Thyroid gland (tissue), 4 donors: ENCODE measurements at regions not wholly inside any gene's neighbourhood (a gene's known extent, or its start where the extent isn't known, plus 50 kb on each side); places are given as distances from the start of the nearest gene placed in this dataset.

Source experiments
- DNase-seq, 2 donors: peaks; one replicate each; pipeline ENCODE4 v3.0.0-alpha.2; 2019
- H3K27ac ChIP-seq, 3 donors: fragments of 200-600 bp; sonication (generic); 1 replicate in 2 of 3; 2 replicates in 1 of 3; pipeline ENCODE4 v1.5.1; 2016 to 2019; ENCODE audit warnings: mild to moderate bottlenecking in 1 of 3, moderate library complexity in 1 of 3
- H3K27me3 ChIP-seq: fragments of 200-600 bp; sonication (generic); one replicate; pipeline ENCODE4 v1.5.1; 2019
- H3K36me3 ChIP-seq, 2 donors: fragments of 200-600 bp; sonication (generic); one replicate each; pipeline ENCODE4 v1.5.1; 2016 to 2019
- H3K4me1 ChIP-seq, 2 donors: fragments of 200-600 bp; sonication (generic); one replicate each; pipeline ENCODE4 v1.5.1; 2017 to 2019
- H3K4me3 ChIP-seq, 3 donors: fragments of 200-600 bp; sonication (generic); replicated peaks in 1 of 3; 1 replicate in 2 of 3; 2 replicates in 1 of 3; pipeline ENCODE4 v1.5.1; 2016; ENCODE audit warnings: mild to moderate bottlenecking in 1 of 3
- H3K9me3 ChIP-seq: fragments of 200-600 bp; sonication (generic); one replicate; pipeline ENCODE4 v1.5.1; 2017
- CTCF ChIP-seq, 6 experiments: fragments of 200-600 bp in 3 of 6; fragments of 450-650 bp in 3 of 6; sonication (generic) in 3 of 6; IDR thresholded peaks; one replicate each; pipeline ENCODE4 v1.5.1; 2016 to 2019; ENCODE audit warnings: antibody characterized with exemption in 6 of 6, mild to moderate bottlenecking in 2 of 6, inconsistent platforms in 1 of 6, moderate library complexity in 1 of 6
- POLR2A ChIP-seq, 2 donors: fragments of 450-650 bp; IDR thresholded peaks; one replicate each; pipeline ENCODE4 v1.6.1; 2017; ENCODE audit warnings: antibody characterized with exemption in 2 of 2, mild to moderate bottlenecking in 2 of 2, moderate library complexity in 1 of 2
- WGBS, 2 donors: methylation state at CpG; one replicate each; pipeline ENCODE4 v1.1.5; 2017; 5-methylcytosine and 5-hydroxymethylcytosine counted together
- intact Hi-C: fragments of 100-400 bp; cut with DNase I; formaldehyde crosslinking; loops from one replicate; pipeline ENCODE4 v1.15.1; 2023

DNA sequence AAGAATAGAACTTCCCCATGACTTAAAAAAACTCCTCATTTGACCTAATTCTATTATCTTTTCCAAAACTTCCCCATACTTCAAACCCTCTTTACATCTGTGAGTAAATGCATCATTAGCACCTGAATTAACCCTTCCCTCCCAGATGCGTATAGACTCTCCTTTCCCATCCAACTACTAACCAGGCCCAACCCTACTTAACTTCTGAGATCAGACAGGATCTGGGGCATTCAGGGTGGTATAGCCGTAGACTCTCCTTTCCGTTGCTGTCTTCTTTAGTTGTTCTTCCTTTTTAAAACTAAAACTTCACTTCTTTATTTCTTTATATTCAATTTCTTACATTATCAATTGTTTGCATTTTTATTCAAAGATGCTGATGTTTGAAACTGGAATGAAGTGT lies 165.2 kb downstream of the SLCO4C1 start:
- no peak for DNase-seq
- no peaks in the 10 kb centered on the region for H3K36me3 ChIP-seq
- intact Hi-C loops: no loop called here
- no peaks in the 10 kb centered on the region for H3K4me1 ChIP-seq
- TF ChIP-seq CTCF (IDR thresholded peaks at IDR 0.05): no peak
- TF ChIP-seq POLR2A (IDR thresholded peaks at IDR 0.05): no peak
- no peaks in the 10 kb centered on the region for H3K27me3 ChIP-seq
- H3K9me3 ChIP-seq: no peaks in the 10 kb centered on the region
- 91 to 97% methylated on average over 3 of the region's 3 CpGs for WGBS, 2 donors
- H3K4me3 ChIP-seq: no peak overlapping the region
- H3K27ac ChIP-seq: no peak overlapping the region

- no peaks in the 10 kb centered on the region for H3K9me3 ChIP-seq
- H3K4me1 ChIP-seq: no peaks in the 10 kb centered on the region
- WGBS, 2 donors: 90 to 93% methylated on average over 5 of the region's 5 CpGs
- TF ChIP-seq CTCF (IDR thresholded peaks at IDR 0.05) (no peak), POLR2A (IDR thresholded peaks at IDR 0.05) (no peak)
- intact Hi-C loops: no loop called here
- H3K27me3 ChIP-seq: no peaks in the 10 kb centered on the region
- H3K4me3 ChIP-seq: no peak overlapping the region
- H3K27ac ChIP-seq: no peak overlapping the region
- no peak for DNase-seq
- H3K36me3 ChIP-seq: no peaks in the 10 kb centered on the region
Measured at GRCh38 chr5:102130386-102130785, 165.7 kb downstream of the SLCO4C1 start.

GRCh38 chr5:102119252-102119651 lies 176.8 kb downstream of the SLCO4C1 start:
- Histone ChIP-seq H3K4me3 (no peak overlapping the region), H3K27me3 (no peaks in the 10 kb centered on the region), H3K9me3 (no peaks in the 10 kb centered on the region), H3K4me1 (no peaks in the 10 kb centered on the region), H3K36me3 (no peaks in the 10 kb centered on the region), H3K27ac (no peak overlapping the region)
- WGBS, 2 donors: 83% methylated on average over 3 of the region's 3 CpGs
- TF ChIP-seq POLR2A (IDR thresholded peaks at IDR 0.05) (no peak), CTCF (IDR thresholded peaks at IDR 0.05) (no peak)
- no peak for DNase-seq
- intact Hi-C loops: no loop called here

GRCh38 chr5:102115736-102116135 lies 180.3 kb downstream of the SLCO4C1 start:
- no peak for DNase-seq
- WGBS, 2 donors: 82 to 88% methylated on average over 1 of the region's 1 CpG
- Histone ChIP-seq H3K4me1 (no peaks in the 10 kb centered on the region), H3K4me3 (no peak overlapping the region), H3K36me3 (no peaks in the 10 kb centered on the region), H3K9me3 (no peaks in the 10 kb centered on the region), H3K27ac (no peak overlapping the region), H3K27me3 (no peaks in the 10 kb centered on the region)
- intact Hi-C loops: no loop called here
- TF ChIP-seq CTCF (IDR thresholded peaks at IDR 0.05) (no peak), POLR2A (IDR thresholded peaks at IDR 0.05) (no peak)

DNA sequence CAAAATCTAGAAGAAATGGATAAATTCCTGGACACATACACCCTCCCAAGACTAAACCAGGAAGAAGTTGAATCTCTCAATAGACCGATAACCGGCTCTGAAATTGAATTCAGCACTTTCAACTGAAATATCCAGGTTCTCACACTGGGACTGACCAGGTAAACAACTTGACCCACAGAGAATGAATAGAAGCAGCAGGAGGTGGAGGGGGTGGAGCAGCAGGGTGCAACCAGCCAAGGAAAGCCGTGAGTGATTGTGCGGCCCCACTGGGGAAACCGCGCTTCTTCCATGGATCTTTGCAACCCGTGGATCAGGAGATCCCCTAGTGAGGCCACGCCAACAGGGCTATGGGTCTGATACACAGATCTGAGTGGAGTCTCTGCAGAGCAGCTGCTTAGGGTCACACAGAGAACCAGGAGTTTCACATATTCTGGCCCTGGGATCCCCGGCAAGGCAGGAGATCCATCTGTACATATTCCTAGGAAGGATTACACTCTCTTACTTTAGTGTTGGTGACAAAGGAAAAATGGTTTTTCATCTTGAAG lies 181.5 kb downstream of the SLCO4C1 start:
- no peak overlapping the region for H3K27ac ChIP-seq
- intact Hi-C loops: no loop called here
- WGBS, 2 donors: 64 to 69% methylated on average over 9 of the region's 9 CpGs
- H3K4me1 ChIP-seq: no peaks in the 10 kb centered on the region
- H3K4me3 ChIP-seq: no peak overlapping the region
- H3K9me3 ChIP-seq: no peaks in the 10 kb centered on the region
- no peak for DNase-seq
- H3K27me3 ChIP-seq: no peaks in the 10 kb centered on the region
- no peak for TF ChIP-seq POLR2A (IDR thresholded peaks at IDR 0.05)
- no peak for TF ChIP-seq CTCF (IDR thresholded peaks at IDR 0.05)
- H3K36me3 ChIP-seq: no peaks in the 10 kb centered on the region
